Activated CD8-positive, alpha-beta memory T cell treated with anti-CD3 and anti-CD28 coated beads for 48 hours (primary cell): ENCODE measurements at regions not wholly inside any gene's neighbourhood (a gene's known extent, or its start where the extent isn't known, plus 50 kb on each side); places are given as distances from the start of the nearest gene placed in this dataset.
"Not testable (repeated sequence)": the region's sequence is repeated elsewhere in the genome, so short reads cannot be mapped to it uniquely, and the experiment has no call there.

Experiments used
- DNase-seq, 3 experiments: peaks; one replicate each; pipeline ENCODE4 v3.0.0-alpha.2; 2020; ENCODE audit warnings: low read depth in 2 of 3, low spot score in 2 of 3

DNA sequence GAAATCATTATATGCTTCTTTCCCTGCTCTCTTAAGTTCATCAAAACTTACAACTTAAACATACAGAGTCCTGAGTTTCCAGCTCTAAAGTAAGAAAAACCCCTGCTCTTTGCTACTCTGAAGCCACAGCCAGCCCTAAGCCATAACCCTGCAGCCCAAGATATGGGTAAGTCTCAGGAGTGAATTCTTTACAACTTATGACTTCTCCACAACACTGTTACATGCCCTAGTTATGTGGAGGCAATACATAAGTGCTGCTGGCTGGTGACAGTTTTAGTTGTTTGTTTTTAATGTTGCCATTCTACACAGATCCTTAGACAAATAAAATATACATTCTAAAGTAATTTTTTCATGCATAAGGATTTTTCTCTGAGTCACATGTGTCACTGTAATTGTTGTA is 100.2 kb downstream of the FBXO8 start:
- DNase-seq = no peak

DNA sequence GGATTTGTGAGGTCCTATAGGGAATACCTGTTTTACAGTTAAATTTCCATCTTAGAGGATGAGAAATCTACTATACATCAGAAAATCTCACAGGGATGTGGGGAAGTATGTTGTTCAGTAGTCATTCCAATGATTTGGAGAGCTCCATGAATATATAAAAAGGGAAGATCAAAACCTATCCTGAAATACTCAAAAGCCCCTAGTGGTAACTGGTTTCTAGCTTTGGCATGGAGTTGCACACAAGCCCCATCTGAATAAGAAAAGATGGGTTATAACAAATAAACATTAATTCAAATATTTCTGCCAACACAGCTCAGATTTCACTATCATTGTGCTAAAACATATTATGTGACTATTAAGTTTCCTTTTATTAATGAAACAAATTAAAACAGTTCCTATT is 101.6 kb downstream of the FBXO8 start:
- no peak for DNase-seq

DNA sequence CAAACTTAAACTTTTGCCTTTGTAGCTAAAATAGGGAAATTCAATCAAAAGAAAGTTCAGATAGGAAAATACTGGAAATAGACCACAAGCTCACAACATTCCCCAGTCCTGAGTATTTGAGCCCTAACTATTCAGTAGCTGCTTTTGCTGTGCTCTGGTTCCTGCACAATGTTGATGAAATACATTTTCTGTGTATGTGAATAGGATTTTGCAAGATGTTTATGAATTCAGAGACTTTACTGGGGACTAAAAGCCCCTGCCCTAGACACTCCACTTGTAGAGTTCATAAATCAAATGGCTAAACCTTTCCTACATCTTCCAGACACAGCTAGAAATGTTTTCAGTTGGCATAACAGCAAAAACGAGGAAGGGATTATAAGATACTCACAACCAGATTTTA is 105.9 kb downstream of the FBXO8 start:
- DNase-seq = no peak

DNA sequence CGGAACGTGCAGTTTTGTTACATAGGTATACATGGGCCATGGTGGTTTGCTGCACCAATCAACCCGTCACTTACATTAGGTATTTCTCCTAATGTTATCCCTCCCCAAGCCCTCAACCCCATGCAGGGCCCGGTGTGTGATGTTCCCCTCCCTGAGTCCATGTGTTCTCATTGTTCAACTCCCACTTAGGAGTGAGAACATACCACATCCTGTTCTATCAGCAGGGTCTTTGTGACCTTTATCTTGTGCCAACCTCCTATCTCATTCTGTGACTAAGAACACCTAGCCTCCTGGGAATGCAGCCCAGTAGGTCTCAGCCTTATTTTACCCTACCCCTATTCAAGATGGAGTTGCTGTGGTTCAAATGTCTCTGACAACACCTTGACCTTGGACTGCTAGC is 107.6 kb downstream of the FBXO8 start:
- DNase-seq = not testable (repeated sequence)

DNA sequence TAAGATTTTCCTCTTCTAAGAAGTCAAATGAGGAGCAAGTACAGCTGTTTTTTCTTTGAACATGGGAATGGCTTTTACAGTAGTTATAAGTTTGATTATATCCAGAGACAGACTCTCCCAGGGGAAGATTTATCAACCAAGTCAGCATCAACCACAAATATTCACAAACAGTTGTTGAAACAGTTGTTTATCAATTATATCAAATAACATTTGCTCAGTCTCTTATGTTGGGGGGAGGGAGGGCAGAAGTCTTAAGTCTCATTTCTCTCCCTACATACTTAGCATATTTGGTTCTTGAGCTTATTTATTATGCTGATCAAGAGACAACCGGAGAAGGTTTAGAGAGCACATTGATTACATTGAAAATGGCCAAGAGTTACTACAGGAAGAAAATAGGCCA is 110.1 kb downstream of the FBXO8 start:
- DNase-seq = no peak

DNA sequence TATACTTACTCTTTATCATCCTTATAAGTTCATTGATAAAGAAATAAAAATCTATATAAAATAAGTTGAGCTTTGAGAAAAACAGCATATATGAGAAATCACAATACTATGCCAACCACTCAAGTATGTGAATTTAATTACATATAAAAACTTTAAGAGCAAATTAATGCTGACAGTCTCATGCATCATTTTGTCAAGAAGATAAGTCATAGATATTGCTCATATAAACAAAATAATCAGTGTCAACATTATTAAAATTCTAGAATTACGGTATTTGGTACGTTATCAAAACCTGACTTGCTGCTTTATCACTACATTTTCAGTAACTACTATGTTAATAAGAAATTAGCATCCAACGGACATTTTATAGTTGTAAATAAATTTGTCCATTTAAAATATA is 111.2 kb downstream of the FBXO8 start:
- no peak for DNase-seq

DNA sequence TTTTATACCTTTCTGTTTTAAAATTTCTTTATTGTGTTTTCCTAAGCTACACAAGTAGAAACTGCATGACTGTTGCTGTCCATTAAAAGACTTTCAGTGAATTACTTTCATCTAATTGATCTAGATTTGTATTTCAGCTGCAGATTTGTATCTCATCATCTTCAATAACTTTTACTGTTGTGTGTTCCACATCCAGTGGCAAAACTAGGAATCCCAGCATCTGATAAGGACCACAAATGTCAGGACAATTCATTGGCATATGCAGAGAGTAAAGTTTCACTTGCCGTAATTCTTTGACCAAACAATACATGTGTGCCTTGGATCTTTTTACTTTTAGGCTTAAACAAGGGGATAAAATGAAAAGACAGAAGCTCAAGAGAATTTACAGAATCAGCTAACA is 112.6 kb downstream of the FBXO8 start:
- DNase-seq = no peak

DNA sequence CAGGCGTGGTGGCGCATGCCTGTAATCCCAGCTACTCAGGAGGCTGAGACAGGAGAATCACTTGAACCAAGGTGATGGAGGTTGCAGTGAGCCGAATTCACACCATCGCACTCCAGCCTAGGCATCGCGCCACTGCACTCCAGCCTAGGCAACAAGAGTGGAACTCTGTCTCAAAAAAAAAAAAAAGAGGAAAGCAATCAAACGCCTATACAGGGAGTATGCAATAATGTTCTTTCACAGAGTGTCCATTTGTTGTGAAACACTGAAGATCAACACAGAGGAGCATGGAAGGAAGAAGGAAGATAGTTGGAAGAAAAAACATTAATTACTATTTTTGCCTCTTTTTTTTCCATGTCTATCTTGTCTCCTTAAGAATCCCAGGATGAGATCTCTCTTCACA is 113.4 kb downstream of the FBXO8 start:
- no peak for DNase-seq

DNA sequence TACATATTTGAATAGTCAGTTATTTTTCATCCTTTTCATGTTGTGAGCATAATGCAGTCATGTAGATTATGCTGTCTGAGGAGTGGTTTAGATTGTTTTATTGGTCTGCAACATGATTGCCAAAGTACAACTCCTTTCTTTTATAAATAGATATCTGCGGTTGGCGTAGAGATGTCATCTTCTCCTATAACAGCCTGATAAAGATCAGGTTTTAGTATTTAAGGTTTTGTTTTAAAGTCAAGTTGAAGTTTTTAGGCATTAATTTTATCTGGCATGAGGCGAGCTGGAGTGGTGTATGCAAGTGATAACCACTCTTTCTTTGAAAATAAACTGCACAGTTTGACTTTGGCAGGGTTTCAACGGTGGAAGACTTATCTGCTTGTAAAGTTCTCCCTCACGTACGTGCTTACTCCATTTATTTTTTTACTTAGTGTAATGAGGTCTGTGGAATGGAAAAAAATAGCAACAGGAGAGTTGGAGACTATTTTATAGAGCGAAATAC is 126.3 kb downstream of the FBXO8 start:
- DNase-seq = no peak

DNA sequence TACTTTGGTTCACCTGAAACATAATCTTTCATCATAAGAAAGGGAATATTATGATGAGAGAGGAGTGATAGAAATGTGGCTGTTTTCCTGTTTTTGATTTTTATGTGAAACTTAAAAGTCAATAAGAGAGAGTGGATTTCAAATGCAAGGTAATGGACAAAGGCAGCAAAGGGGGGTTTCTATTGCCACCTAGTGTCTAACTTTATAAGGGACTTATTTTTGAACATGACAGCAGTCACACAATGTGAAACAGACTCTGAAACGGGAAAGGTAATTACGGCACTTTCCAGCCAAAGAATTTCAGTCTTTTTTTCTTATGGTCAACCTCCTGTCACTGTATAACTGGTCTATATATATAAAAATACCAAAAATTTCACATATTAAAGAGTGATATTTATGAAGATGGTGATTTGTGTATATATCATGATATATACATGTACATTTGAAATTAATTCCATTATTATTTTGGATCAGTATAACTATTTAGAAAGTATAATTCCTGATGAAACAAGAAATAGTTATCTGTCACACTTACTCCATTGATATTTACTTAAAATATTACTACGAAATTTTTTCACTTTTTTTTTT is 127.1 kb downstream of the FBXO8 start:
- no peak for DNase-seq

DNA sequence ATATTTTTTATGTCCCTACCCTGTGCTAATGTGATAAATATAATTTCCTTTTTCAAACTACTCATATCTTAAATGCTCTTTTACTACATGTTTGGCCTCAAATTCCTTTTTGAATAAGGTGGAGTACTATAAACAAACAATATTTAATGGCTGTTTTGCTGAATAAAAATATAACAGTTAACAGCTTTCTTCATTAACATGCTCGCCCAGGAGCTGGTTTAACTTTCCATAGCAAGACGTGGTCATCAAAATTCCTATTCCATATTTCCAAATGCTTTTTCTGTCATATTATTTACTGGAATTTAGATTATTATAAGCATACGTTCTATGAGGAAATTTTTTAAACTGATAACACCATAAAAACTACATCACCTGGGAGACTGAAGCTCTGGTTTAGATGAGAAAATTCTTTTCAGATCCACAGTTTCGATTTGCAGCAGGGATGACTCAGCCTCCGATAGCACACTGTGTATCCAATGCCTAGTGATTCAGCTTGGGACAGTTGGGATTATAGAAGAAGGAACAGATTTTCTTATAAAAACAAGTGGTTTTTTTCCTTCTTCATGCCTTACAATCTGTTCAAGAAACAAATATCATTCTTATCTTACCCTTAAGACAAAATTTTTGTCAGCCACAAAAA is 129.1 kb downstream of the FBXO8 start:
- DNase-seq = no peak

DNA sequence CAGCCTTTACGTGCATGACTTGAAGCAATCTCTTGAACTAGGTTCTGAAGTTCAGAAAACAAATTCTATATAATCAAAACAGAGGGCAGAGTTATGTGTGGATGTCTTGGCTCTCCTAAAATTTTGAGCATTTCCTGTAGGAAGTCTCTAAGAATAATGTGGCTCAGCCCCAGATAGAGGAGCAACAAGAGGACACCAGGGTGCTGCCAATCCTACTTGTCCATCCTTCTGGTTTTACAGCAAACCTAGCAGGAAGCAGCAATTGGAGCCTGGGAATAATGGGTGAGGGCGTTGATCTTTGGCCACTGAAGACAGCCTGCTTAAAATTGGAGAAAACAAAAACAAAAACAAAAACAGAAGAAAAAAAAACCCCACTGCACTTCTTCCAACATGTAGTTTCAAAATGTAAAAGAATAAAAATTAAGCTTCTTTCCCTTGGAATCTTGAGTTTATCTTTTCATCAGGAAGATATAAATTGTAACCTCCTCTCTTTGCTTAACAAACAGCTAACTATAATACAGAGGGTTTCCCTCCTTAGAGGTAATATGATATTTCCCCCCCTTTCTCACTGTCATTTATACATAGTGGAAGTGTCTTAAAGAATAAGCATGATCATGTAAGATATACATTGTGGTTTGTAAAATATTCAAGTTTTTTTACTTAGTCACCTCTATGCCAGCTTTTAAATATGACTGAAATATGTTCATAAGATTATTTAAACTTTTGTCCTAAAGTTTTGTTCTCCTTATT is 130.6 kb downstream of the FBXO8 start:
- DNase-seq = no peak

DNA sequence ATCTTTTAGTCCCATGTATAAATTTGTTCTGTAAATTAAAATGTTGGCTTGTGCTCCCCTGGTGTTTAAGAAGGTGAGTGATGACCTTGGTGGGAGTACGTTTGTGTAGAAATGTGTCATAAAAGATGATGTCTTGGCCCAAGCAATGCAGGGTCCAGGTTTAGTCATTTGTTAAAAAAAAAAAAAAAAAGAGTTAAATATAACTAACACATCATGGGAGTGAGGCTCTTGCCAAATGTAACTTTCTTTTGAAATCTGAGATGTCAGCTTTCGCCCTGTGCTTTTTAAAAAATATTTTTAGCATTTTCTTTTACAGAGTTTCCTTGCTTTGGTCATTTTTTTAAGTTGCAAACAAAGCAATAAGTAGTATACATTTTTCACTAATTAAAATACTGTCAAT is 135.6 kb downstream of the FBXO8 start:
- no peak for DNase-seq

DNA sequence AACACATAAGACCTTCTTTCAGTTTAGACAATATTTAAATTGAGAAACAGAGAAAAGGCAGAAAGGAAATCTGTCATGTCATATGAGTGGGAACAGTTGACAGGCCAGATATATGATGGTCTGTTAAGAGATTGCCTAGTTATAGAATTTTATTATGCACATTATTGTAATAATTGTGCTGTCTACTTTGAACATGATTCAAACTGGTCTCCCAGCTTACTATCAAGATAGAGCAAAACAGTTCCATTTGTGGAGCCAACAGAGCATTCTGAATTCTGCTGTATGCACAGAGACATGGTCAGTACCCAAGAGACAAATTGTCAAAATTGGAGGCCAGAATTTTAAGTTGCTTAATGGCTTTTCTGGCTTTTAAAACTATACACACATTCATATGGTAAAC is 139.4 kb downstream of the FBXO8 start:
- DNase-seq = no peak

DNA sequence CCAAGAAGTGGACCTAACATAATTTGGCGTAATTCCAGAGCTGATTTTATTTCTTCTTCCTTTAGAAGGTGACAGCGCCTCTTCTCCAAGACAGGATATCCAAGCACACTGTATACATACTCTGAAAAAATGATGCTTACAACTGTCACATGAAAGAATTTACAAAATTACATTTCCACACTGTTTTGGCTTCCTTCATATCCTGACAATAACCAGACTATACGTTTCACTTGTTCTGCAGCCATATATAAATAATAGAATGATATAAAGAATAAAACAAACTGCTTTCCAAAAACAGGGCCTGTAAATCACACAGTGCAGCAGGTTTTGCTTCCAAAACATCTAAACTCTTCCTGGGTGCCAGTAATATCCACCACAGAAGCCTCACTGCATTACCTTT is 141.6 kb downstream of the FBXO8 start:
- no peak for DNase-seq

DNA sequence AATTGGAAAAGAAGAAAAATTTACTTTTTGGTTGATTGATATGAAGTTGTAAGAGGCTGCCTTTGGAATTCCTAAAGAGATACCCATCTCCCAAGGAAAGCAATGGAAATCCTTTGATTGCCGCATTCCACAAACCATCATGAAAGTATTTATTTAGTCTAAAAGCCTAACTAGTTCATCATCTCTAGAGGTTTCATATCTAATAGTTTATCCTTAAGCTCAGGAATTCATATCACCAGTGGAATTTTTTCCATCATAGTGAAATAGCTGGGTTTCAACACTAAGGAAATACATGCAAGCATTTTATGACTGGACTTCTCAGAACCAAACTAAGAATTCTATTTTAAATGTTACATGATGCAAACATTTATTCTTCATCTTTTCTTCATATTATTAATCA is 144.9 kb downstream of the FBXO8 start:
- no peak for DNase-seq

DNA sequence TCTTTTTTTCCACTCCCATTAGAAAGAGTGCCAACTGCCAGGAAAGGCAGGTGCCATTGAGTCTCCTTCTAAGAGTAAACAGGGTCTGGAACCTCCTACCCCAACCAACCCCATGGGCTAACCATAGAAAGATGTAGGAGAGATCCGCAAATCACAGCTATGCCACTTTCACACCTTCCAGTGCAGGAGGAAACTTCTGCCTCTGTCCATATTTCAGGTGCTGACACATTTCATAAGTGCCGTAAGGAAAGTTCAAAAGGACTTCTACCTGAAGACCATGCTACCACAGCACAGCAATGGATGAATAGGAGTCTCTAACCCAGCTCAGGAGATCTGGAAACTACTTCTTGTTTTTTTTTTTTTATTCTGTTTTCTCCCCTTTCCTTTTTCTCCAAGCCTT is 145.8 kb downstream of the FBXO8 start:
- no peak for DNase-seq

DNA sequence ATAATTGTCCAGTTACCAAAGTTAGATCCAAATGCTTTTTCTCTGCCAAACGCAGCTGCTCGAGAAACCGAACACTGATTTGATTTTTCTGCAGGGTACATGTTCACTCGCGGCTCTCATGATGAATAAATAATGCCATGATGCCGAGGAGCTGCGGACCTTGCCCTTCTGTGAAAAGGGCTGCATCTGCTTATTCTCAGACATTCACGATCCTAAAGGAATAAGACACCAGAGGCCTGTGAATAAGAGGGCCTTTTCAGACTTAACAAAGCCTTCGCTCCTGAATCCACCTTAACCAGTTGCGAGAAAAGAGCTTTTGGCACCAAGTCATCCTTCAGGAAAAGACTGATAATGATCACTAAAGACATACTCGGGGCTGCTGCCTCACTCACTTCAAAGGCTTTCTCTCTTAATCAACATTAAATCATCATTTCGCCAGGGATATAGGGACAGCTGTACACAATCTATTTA is 147.5 kb downstream of the FBXO8 start:
- no peak for DNase-seq

DNA sequence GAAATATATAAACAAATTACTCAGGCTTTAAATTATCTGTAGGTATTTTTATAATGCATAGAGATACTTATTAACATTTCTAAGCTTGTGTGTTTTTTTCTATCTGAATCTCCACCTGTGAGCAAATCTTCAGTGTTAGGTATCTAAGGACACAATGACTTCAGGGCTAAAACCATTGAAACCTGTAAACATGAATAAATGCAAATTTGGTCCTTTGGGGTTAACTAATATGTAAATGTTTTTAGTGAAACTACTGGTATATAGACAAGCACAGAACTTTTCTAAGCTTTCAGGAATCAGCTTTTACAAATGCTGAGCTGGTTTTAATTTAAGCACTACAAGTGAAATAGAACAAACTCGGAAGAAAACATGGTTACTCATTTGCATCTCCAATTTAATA is 147.9 kb downstream of the FBXO8 start:
- DNase-seq = no peak

DNA sequence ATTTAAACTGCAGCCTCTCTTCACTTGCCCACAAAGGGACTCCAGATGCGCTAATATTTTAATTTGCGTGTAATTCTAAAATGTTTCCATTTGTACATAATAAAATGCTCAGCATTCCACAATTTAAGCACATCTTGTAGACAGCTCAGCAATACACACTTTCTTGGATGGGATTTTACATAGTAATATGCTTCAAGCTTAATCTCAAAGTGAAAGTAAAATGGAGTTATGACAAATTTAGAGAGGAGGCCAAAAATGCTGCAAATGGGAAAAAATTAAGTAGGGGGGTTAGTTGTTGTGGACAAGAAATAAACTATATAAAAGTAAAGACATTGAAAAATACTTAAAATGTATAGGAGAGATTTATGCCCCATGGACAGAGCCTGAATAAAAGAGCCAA is 149.1 kb downstream of the FBXO8 start:
- DNase-seq = no peak

DNA sequence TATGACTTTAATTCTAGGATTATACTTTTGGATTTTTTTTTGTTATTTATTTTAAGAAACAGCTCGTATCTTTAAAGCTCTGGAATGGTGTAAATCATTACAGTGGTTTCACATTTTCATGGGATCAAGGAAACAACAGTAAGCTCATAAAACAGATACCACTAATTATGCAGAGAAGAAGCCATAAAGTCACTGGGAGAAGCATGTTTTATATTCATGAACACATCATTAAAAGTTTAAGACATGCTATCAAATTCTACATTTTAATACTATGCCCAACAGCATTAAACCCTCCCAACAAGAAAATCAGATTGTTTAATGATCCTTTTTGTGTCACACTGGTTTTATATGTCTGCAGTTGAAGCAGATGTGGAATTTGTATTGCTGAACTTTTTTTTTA is 149.9 kb downstream of the FBXO8 start:
- DNase-seq = no peak

DNA sequence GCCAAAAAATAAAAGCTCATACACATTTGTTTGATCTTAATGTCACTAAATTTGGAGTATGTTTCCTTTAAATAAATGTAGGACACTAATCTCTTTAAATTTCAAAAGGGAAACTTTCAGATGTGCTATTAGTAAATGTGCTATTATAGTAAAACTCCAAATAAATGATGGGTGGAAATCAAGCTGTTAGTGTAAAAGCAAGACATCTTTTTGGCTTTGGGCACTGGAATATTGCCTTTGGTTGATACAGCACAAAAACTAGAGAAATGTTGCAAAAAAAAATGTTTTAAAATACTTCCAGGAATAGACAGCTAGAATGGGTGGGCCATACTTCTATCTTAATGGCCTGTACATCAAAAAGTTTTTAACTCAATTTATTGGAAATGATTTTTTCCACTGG is 151.6 kb downstream of the FBXO8 start:
- DNase-seq = no peak
